ENCODE measurements at regions not wholly inside any gene's neighbourhood (a gene's known extent, or its start where the extent isn't known, plus 50 kb on each side); places are given as distances from the start of the nearest gene placed in this dataset.

GRCh38 chr6:104325341-104326172, 534.2 kb downstream of the HACE1 start:
- peak in 2 of 56 donors; percentile 6 to 8 for DNase-seq

- DNase-seq, result no peak
Measured at GRCh38 chr6:104324301-104324700, 535.4 kb downstream of the HACE1 start.

- DNase-seq, result no peak
Measured at GRCh38 chr6:104322841-104323240, 536.9 kb downstream of the HACE1 start.

GRCh38 chr6:104321301-104321700, 538.4 kb downstream of the HACE1 start:
- no peak for DNase-seq

GRCh38 chr6:104320896-104321295, 538.8 kb downstream of the HACE1 start:
- DNase-seq, result no peak

GRCh38 chr6:104312851-104313250, 546.9 kb downstream of the HACE1 start:
- DNase-seq, result no peak

- no peak for DNase-seq
Measured at GRCh38 chr6:104306211-104306610, 553.5 kb downstream of the HACE1 start.

- DNase-seq, result no peak
Measured at GRCh38 chr6:104305206-104305605, 554.5 kb downstream of the HACE1 start.

- no peak for DNase-seq
Measured at GRCh38 chr6:104301951-104302350, 557.8 kb downstream of the HACE1 start.

- DNase-seq, result no peak
Measured at GRCh38 chr6:104286641-104287040, 573.1 kb downstream of the HACE1 start.

- no peak for DNase-seq
Measured at GRCh38 chr6:104284872-104285271, 574.8 kb downstream of the HACE1 start.

GRCh38 chr6:104282581-104282980, 577.1 kb downstream of the HACE1 start:
- no peak for DNase-seq

GRCh38 chr6:104281370-104281769, 578.3 kb downstream of the HACE1 start:
- DNase-seq, result no peak

- DNase-seq, result no peak
Measured at GRCh38 chr6:104268389-104268788, 591.3 kb downstream of the HACE1 start.

- no peak for DNase-seq
Measured at GRCh38 chr6:104266922-104267321, 592.8 kb downstream of the HACE1 start.

- no peak for DNase-seq
Measured at GRCh38 chr6:104256646-104257045, 603.1 kb downstream of the HACE1 start.

GRCh38 chr6:104253236-104253635, 606.5 kb downstream of the HACE1 start:
- no peak for DNase-seq

- DNase-seq, result no peak
Measured at GRCh38 chr6:104252276-104252675, 607.4 kb downstream of the HACE1 start.

GRCh38 chr6:104251651-104252050, 608.1 kb downstream of the HACE1 start:
- no peak for DNase-seq

- no peak for DNase-seq
Measured at GRCh38 chr6:104240865-104241264, 618.9 kb downstream of the HACE1 start.

GRCh38 chr6:104239971-104240370, 619.7 kb downstream of the HACE1 start:
- no peak for DNase-seq

GRCh38 chr6:104229057-104229456, 630.7 kb downstream of the HACE1 start:
- no peak for DNase-seq

GRCh38 chr6:104227508-104227907, 632.2 kb downstream of the HACE1 start:
- peak in 2 of 56 donors; percentile 2 to 3 for DNase-seq

Data from amygdala (tissue), 56 donors.